ENCODE measurements at regions not wholly inside any gene's neighbourhood (a gene's known extent, or its start where the extent isn't known, plus 50 kb on each side); places are given as distances from the start of the nearest gene placed in this dataset.
A peak's percentile ranks its signal among the peaks of the same experiment; 100 is the strongest.

- DNase-seq, result peak; percentile 33
Observed at GRCh38 chr16:73878611-73879010, 418.0 kb upstream of the PSMD7 start.

- no peak for DNase-seq
Observed at GRCh38 chr16:73877150-73877549, 419.5 kb upstream of the PSMD7 start.

GRCh38 chr16:73875996-73876690 lies 420.5 kb upstream of the PSMD7 start:
- no peak for DNase-seq

GRCh38 chr16:73874324-73874723 lies 422.3 kb upstream of the PSMD7 start:
- DNase-seq, result no peak

- no peak for DNase-seq
Observed at GRCh38 chr16:73873643-73874042, 423.0 kb upstream of the PSMD7 start.

- DNase-seq, result no peak
Observed at GRCh38 chr16:73872856-73873255, 423.8 kb upstream of the PSMD7 start.

GRCh38 chr16:73871088-73871733 lies 425.4 kb upstream of the PSMD7 start:
- DNase-seq, result no peak

- DNase-seq, result no peak
Observed at GRCh38 chr16:73869126-73869525, 427.5 kb upstream of the PSMD7 start.

- DNase-seq, result no peak
Observed at GRCh38 chr16:73864868-73865267, 431.7 kb upstream of the PSMD7 start.

GRCh38 chr16:73858326-73858725 lies 438.3 kb upstream of the PSMD7 start:
- no peak for DNase-seq

GRCh38 chr16:73853968-73854367 lies 442.6 kb upstream of the PSMD7 start:
- no peak for DNase-seq

GRCh38 chr16:73852561-73852960 lies 444.1 kb upstream of the PSMD7 start:
- DNase-seq, result no peak

GRCh38 chr16:73848993-73849392 lies 447.6 kb upstream of the PSMD7 start:
- DNase-seq, result no peak

- DNase-seq, result no peak
Observed at GRCh38 chr16:73847090-73847489, 449.5 kb upstream of the PSMD7 start.

GRCh38 chr16:73846356-73846755 lies 450.3 kb upstream of the PSMD7 start:
- no peak for DNase-seq

GRCh38 chr16:73846007-73846330 lies 450.6 kb upstream of the PSMD7 start:
- no peak for DNase-seq

- no peak for DNase-seq
Observed at GRCh38 chr16:73845238-73846006, 451.2 kb upstream of the PSMD7 start.

GRCh38 chr16:73840728-73841127 lies 455.9 kb upstream of the PSMD7 start:
- DNase-seq, result no peak

GRCh38 chr16:73831220-73831619 lies 465.4 kb upstream of the PSMD7 start:
- DNase-seq, result no peak

- no peak for DNase-seq
Observed at GRCh38 chr16:73823205-73823849, 473.3 kb upstream of the PSMD7 start.

- DNase-seq, result no peak
Observed at GRCh38 chr16:73817526-73818324, 478.9 kb upstream of the PSMD7 start.

GRCh38 chr16:73813527-73813926 lies 483.1 kb upstream of the PSMD7 start:
- peak; percentile 40 for DNase-seq

- DNase-seq, result no peak
Observed at GRCh38 chr16:73804456-73804855, 492.2 kb upstream of the PSMD7 start.

All from femur (tissue), 1 donor.